Aorta (tissue), 5 donors: ENCODE measurements at regions not wholly inside any gene's neighbourhood (a gene's known extent, or its start where the extent isn't known, plus 50 kb on each side); places are given as distances from the start of the nearest gene placed in this dataset.

Source experiments
- ATAC-seq: fragments of 200-7000 bp; cut with Tn5 transposase; one replicate; pipeline ENCODE4 v1.9.1; 2022; ENCODE audit warnings: moderate library complexity; ENCODE audit not compliant: low FRiP score
- DNase-seq, 2 donors: peaks; one replicate each; pipeline ENCODE4 v3.0.0-alpha.2; 2020
- H3K27ac ChIP-seq, 2 donors: one replicate each; pipeline ENCODE4 v1.5.1; 2013; ENCODE audit warnings: low read length in 2 of 2, mild to moderate bottlenecking in 2 of 2, moderate library complexity in 2 of 2, control low read depth in 1 of 2, inconsistent platforms in 1 of 2, low read depth in 1 of 2
- H3K27me3 ChIP-seq, 2 donors: one replicate each; pipeline ENCODE4 v1.6.1; 2013; ENCODE audit warnings: control low read depth in 1 of 2, low read length in 1 of 2, mild to moderate bottlenecking in 1 of 2, moderate library complexity in 1 of 2; ENCODE audit not compliant: insufficient read depth in 2 of 2, control insufficient read depth in 1 of 2
- H3K36me3 ChIP-seq, 2 donors: one replicate each; pipeline ENCODE4 v1.6.1; 2013; ENCODE audit warnings: control low read depth in 1 of 2, low read length in 1 of 2, mild to moderate bottlenecking in 1 of 2; ENCODE audit not compliant: insufficient read depth in 2 of 2, control insufficient read depth in 1 of 2
- H3K4me1 ChIP-seq, 2 donors: one replicate each; pipeline ENCODE4 v1.6.1; 2013; ENCODE audit warnings: low read length in 2 of 2, control low read depth in 1 of 2, mild to moderate bottlenecking in 1 of 2, moderate library complexity in 1 of 2; ENCODE audit not compliant: insufficient read depth in 2 of 2, control insufficient read depth in 1 of 2
- H3K4me3 ChIP-seq, 2 donors: one replicate each; pipeline ENCODE4 v1.5.1; 2013; ENCODE audit warnings: low read length in 2 of 2, control low read depth in 1 of 2, mild to moderate bottlenecking in 1 of 2
- H3K9me3 ChIP-seq: one replicate; pipeline ENCODE4 v1.6.1; 2013; ENCODE audit warnings: mild to moderate bottlenecking, low read length; ENCODE audit not compliant: control insufficient read depth
- WGBS, 2 donors: extraction: QIAGEN DNeasy Blood & Tissue Kit; methylation state at CpG; one replicate each; pipeline ENCODE4 v1.1.7; 2013; 5-methylcytosine and 5-hydroxymethylcytosine counted together
- intact Hi-C, 2 donors: fragments of 100-400 bp; cut with DNase I; formaldehyde crosslinking; loops; one replicate each; pipeline versions ENCODE4 v1.14.2 to v1.15.0; 2022
- donor health status: healthy with polysubstance abuse.
- donor health status: Bipolar disorder and iron deficiency.
- donor health status: DM: no; HTN: no; CAD: no.
- donor health status: DM: no; HTN: no; CAD: no.
- donor health status: DM: yes; HTN: yes; CAD: no.

DNA sequence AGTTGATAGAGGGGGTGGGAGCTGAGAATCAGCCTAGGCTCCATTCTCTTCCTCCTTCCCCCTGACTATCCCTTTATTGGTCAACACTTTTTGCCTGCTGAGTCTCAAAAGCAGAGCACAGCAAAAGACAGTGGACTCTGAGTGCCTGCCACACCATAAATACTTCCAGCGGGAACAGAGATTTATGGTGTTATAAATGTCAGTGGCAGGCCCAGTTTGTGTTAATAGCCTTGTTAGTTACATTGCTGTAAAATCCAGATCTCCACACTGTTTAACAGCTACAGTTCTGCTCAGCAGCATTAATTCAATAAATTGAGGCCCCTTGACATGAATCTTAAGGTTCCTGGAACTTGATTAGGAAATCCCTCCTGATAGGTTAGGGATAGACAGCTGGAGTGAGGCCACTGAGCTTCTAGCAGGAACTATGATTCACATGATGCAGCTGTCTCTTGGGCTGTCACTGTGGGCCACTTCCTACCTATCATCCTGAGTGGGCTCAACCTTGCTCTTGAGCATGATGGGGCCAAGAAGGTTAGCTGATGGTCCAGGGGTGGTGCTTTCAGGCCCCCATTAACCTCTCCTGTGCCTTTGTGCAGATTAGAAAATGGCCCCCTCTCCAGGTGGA lies 295.2 kb upstream of the SRRM4 start:
- H3K27ac ChIP-seq = no peak overlapping the region
- H3K9me3 ChIP-seq = peaks cover 1% of the 10 kb centered on the region
- 3 to 18% methylated on average over 1 of the region's 1 CpG for WGBS, 2 donors
- no peaks in the 10 kb centered on the region for H3K4me1 ChIP-seq
- ATAC-seq (no peak), DNase-seq (no peak)
- H3K36me3 ChIP-seq = no peaks in the 10 kb centered on the region
- peaks cover 0 to 1% of the 10 kb centered on the region in 2 donors for H3K27me3 ChIP-seq
- intact Hi-C loops = no loop called here
- H3K4me3 ChIP-seq = no peak overlapping the region

DNA sequence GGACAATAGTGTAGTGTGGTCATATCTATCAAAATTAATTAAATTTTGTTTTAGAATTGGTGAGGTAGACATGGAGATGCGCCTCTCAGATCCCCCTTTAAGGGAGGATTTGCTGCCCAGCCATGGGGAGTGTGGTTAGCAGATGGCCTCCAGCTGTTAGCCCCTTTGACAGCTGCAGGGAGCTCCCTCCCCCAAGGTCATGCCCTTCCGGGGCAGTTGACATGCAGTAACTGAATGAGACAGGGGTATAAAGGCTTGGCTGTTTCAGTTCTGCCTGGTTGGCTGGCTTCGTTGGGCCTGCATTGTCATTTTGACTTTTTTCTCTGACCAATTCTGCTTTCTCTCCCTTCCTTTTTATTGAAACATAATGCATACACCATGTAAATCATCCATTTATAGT lies 291.5 kb upstream of the SRRM4 start:
- no peaks in the 10 kb centered on the region for H3K36me3 ChIP-seq
- no peaks in the 10 kb centered on the region for H3K4me1 ChIP-seq
- H3K4me3 ChIP-seq = no peak overlapping the region
- ATAC-seq (no peak), DNase-seq (no peak)
- no peak overlapping the region for H3K27ac ChIP-seq
- no peaks in the 10 kb centered on the region for H3K9me3 ChIP-seq
- intact Hi-C loops = no loop called here
- WGBS, 2 donors = 8 to 11% methylated on average over 3 of the region's 3 CpGs
- H3K27me3 ChIP-seq = peaks cover 0 to 3% of the 10 kb centered on the region in 2 donors

DNA sequence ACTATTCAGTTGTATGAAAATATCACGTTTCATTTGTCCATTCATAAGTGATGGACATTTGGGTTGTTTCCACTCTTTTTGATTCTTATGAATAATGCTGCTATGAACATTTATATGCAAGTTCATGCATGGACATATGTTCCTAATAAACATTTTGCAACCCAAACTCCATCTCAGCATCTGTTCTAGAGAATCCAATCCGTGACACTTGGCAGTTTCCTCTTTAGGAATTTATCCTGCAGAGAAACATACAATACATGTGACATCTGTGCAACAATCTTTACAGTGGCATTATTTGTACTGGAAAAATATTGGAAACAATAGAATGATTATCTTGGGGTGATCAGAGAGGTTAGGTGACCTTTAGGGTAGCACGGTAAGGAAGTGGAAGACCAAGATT lies 290.8 kb upstream of the SRRM4 start:
- Histone ChIP-seq H3K27me3 (peaks cover 0 to 3% of the 10 kb centered on the region in 2 donors), H3K9me3 (no peaks in the 10 kb centered on the region), H3K4me1 (no peaks in the 10 kb centered on the region), H3K27ac (no peak overlapping the region), H3K36me3 (no peaks in the 10 kb centered on the region), H3K4me3 (no peak overlapping the region)
- ATAC-seq (no peak), DNase-seq (no peak)
- intact Hi-C loops = no loop called here
- WGBS, 2 donors = 45 to 47% methylated on average over 3 of the region's 3 CpGs

DNA sequence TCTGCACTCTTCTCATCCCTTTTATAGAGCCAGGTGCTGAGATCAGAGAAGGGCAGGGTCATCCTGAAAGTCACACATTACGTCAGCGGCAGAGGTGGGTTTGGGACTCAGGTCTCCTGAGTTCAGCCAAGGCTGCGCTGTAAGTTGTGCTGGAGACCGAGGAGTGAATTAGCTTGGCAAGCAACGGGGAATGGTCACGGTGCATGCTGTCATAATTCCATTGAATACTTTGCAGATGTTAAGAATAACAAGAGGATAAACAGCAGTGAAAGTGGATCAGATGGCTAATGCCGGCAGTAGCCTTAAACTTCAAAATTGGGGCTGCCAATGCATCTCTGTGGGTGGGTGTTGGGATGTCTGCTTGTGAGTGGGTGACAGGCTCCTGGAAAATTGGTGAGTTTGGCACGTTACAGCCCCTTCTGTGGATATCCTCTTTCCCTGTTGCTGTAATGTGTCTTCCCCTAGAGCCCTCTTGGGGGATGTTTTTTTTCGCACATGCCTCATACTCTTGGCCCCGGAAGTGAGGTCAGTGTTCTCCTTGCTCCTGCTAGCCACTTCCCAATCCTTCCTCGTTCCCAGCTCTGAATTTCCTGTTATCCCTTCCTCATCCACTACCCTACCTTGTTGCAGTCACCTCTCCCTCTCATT lies 287.1 kb upstream of the SRRM4 start:
- Histone ChIP-seq H3K27ac (no peak overlapping the region), H3K4me3 (no peak overlapping the region), H3K27me3 (peaks cover 0 to 3% of the 10 kb centered on the region in 2 donors), H3K36me3 (no peaks in the 10 kb centered on the region), H3K4me1 (no peaks in the 10 kb centered on the region), H3K9me3 (no peaks in the 10 kb centered on the region)
- ATAC-seq = no peak
- intact Hi-C loops = no loop called here
- WGBS, 2 donors = 74 to 77% methylated on average over 11 of the region's 11 CpGs
- DNase-seq = no peak

DNA sequence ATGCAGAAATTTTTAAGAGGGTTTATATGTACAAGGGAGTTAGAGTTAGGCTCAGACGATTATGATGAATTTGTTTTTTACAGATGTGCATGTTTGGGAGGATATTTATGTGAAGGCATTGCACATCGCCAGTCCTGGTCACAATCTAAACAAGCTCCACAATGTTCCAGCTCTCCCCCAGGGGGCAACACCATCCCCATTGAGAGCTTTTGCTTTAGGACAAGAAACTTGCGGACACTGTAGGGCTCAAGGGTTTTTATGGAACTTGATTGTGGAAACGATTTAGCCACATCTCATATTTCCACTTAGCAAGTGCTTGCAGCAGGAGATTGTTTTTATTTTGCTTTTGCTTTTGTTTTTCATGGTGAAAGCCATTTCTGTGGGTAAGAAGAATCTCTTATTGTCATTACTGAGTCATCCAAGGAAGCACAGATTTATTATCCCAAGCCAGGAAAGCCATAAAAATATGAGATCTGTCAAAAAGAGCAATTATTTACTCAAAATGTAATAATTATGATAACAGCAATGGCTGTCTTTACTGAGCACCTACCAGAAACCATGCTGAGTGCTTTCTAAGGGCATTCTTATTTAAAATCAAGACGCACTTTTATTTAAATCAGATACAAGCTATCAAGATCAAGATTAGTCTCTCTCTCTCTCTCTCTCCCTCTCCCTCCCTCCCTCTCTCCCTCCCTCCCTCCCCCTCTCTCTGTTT lies 276.7 kb upstream of the SRRM4 start:
- Histone ChIP-seq H3K9me3 (peaks cover 2% of the 10 kb centered on the region), H3K36me3 (no peaks in the 10 kb centered on the region), H3K27me3 (no peaks in the 10 kb centered on the region), H3K4me3 (no peak overlapping the region), H3K4me1 (no peaks in the 10 kb centered on the region), H3K27ac (no peak overlapping the region)
- 59 to 65% methylated on average over 5 of the region's 5 CpGs for WGBS, 2 donors
- intact Hi-C loops = no loop called here
- no peak for DNase-seq
- no peak for ATAC-seq

DNA sequence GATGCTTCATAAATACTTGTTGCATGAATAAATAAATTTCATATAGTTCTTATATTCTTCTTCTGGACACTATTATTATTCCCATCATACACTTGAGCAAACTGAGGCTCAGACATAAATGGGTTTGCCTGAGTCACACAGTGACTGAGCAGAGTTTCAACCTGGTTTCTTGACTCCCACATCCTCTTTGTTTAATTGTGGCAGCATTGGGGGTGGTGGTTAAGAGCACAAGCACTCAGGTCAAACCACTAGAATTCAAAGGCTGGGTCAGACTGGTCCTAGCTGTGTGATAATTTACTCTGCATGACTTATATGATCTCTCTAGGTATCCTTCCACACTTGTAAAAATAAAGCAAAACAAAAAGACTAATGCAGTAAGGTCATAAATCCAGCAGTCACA lies 274.9 kb upstream of the SRRM4 start:
- DNase-seq (no peak), ATAC-seq (no peak)
- Histone ChIP-seq H3K27me3 (peaks cover 0 to 2% of the 10 kb centered on the region in 2 donors), H3K27ac (no peak overlapping the region), H3K9me3 (no peaks in the 10 kb centered on the region), H3K4me3 (no peak overlapping the region), H3K36me3 (no peaks in the 10 kb centered on the region), H3K4me1 (no peaks in the 10 kb centered on the region)
- intact Hi-C loops = no loop called here

DNA sequence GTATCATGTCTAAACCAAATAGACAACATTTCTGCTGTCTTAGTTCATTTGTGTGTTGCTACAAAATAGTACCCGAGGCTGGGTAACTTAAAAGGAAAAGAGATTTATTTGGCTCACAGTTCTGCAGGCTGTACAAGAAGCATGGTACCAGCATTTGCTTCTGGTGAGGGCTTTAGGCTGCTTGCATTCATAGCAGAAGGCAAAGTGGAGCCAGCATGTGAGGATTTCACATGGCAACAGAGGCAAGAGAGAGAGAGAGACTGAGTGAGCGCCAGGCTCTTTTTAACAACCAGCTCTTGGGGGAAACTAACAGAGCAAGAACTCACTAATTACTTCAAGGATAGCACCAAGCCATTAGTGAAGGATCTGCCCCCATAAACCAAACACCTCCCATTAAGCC lies 271.4 kb upstream of the SRRM4 start:
- peaks cover 0 to 5% of the 10 kb centered on the region in 2 donors for H3K27me3 ChIP-seq
- H3K4me3 ChIP-seq = no peak overlapping the region
- H3K27ac ChIP-seq = no peak overlapping the region
- no peak for DNase-seq
- H3K36me3 ChIP-seq = no peaks in the 10 kb centered on the region
- WGBS, 2 donors = 74 to 76% methylated on average over 2 of the region's 2 CpGs
- no peaks in the 10 kb centered on the region for H3K4me1 ChIP-seq
- no peak for ATAC-seq
- H3K9me3 ChIP-seq = no peaks in the 10 kb centered on the region
- intact Hi-C loops = no loop called here

DNA sequence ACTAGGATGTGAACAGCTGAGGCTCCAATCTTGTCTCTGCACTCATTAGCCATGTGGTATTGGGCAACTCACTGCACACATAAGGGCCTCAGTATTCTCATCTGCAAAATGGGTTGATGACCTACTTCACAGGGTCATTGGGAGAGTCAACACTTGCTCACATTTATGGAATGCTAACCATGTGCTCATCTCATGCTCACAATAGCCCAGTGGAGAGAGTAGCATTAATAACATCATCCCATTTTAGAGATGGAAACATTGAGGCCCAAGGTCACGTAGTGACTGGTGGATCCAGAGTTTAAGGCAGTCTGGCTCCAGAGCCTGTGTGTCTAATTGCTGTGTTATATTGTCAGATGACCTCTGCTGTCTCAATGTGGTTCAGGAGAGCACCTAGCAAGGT lies 270.2 kb upstream of the SRRM4 start:
- Histone ChIP-seq H3K36me3 (no peaks in the 10 kb centered on the region), H3K9me3 (no peaks in the 10 kb centered on the region), H3K4me3 (no peak overlapping the region), H3K27ac (no peak overlapping the region), H3K27me3 (peaks cover 0 to 5% of the 10 kb centered on the region in 2 donors), H3K4me1 (no peaks in the 10 kb centered on the region)
- 64 to 66% methylated on average over 1 of the region's 1 CpG for WGBS, 2 donors
- intact Hi-C loops = no loop called here
- DNase-seq (no peak), ATAC-seq (no peak)

DNA sequence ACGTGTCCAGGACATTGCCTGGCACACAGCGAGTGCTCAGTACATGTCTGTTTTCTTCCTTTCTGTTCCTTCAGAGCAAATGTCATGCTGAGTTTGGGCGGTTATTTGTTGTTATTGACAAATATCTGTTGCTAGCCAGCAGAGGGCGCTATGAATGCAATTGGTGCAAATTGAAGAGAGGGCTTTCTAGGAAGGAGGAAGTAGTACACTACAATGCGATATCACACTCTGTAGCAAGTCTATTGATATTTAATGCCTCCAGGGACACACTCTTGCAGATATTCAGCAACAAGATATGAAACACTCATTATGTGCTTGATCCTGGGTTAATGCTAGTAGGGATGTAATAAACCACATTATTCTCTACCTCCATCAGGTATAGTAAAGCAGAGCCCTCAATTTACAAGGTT lies 267.3 kb upstream of the SRRM4 start:
- ATAC-seq = no peak
- H3K36me3 ChIP-seq = no peaks in the 10 kb centered on the region
- peaks cover 0 to 5% of the 10 kb centered on the region in 2 donors for H3K27me3 ChIP-seq
- 14 to 17% methylated on average over 5 of the region's 5 CpGs for WGBS, 2 donors
- intact Hi-C loops = no loop called here
- DNase-seq = no peak
- no peak overlapping the region for H3K27ac ChIP-seq
- no peaks in the 10 kb centered on the region for H3K9me3 ChIP-seq
- no peak overlapping the region for H3K4me3 ChIP-seq
- no peaks in the 10 kb centered on the region for H3K4me1 ChIP-seq
